MM.1S (cell line): ENCODE measurements at regions not wholly inside any gene's neighbourhood (a gene's known extent, or its start where the extent isn't known, plus 50 kb on each side); places are given as distances from the start of the nearest gene placed in this dataset.

Experiments used
- DNase-seq: peaks from one replicate; pipeline ENCODE4 v3.0.0-alpha.2; 2015
- H2AFZ ChIP-seq: fragments of 300-600 bp; sonication (generic); 2 replicates; pipeline ENCODE4 v1.6.0; 2016; ENCODE audit warnings: antibody characterized with exemption, low read length
- H3F3A ChIP-seq: fragments of 300-600 bp; sonication (generic); 2 replicates; pipeline ENCODE4 v1.6.1; 2016; ENCODE audit warnings: mild to moderate bottlenecking, antibody characterized with exemption, low read length, moderate library complexity, mixed read lengths; ENCODE audit not compliant: insufficient read depth
- H3K27ac ChIP-seq: fragments of 300-600 bp; sonication (generic); 2 replicates; pipeline ENCODE4 v1.5.1; 2016; ENCODE audit warnings: mild to moderate bottlenecking, low read length
- H3K27me3 ChIP-seq: fragments of 300-600 bp; sonication (generic); replicated peaks from 2 replicates; pipeline ENCODE4 v1.6.0; 2016; ENCODE audit warnings: low read length; ENCODE audit not compliant: insufficient read depth
- H3K36me3 ChIP-seq: fragments of 300-600 bp; sonication (generic); replicated peaks from 2 replicates; pipeline ENCODE4 v1.6.1; 2016; ENCODE audit warnings: mild to moderate bottlenecking, low read length, mixed read lengths; ENCODE audit not compliant: insufficient read depth
- H3K4me1 ChIP-seq: fragments of 300-600 bp; sonication (generic); 2 replicates; pipeline ENCODE4 v1.6.1; 2016; ENCODE audit warnings: low read length, mixed read lengths
- H3K4me2 ChIP-seq: fragments of 300-600 bp; sonication (generic); 2 replicates; pipeline ENCODE4 v1.6.0; 2016; ENCODE audit warnings: low read depth, low read length
- H3K4me3 ChIP-seq: fragments of 300-600 bp; sonication (generic); 2 replicates; pipeline ENCODE4 v1.5.1; 2016; ENCODE audit warnings: low read length, mixed read lengths
- H3K79me2 ChIP-seq: fragments of 300-600 bp; sonication (generic); 2 replicates; pipeline ENCODE4 v1.6.1; 2016; ENCODE audit warnings: mixed run types, low read length, mixed read lengths
- H3K9ac ChIP-seq: fragments of 300-600 bp; sonication (generic); 2 replicates; pipeline ENCODE4 v1.6.1; 2016; ENCODE audit warnings: low read length, mixed read lengths
- H3K9me2 ChIP-seq: fragments of 300-600 bp; sonication (generic); replicated peaks from 2 replicates; pipeline ENCODE4 v1.6.1; 2016; ENCODE audit warnings: mild to moderate bottlenecking, low read length, mixed read lengths; ENCODE audit not compliant: insufficient read depth
- H3K9me3 ChIP-seq: fragments of 300-600 bp; sonication (generic); replicated peaks from 2 replicates; pipeline ENCODE4 v1.6.1; 2016; ENCODE audit warnings: mild to moderate bottlenecking, low read length, mixed read lengths; ENCODE audit not compliant: insufficient read depth
- H4K20me1 ChIP-seq: fragments of 300-600 bp; sonication (generic); 2 replicates; pipeline ENCODE4 v1.6.1; 2016; ENCODE audit warnings: mild to moderate bottlenecking, low read length, moderate library complexity, mixed read lengths; ENCODE audit not compliant: insufficient read depth
- EZH2 ChIP-seq: fragments of 300-600 bp; sonication (generic); optimal IDR thresholded peaks from 2 replicates; pipeline ENCODE3; 2017; ENCODE audit warnings: low read depth, mild to moderate bottlenecking, antibody characterized with exemption, low read length, mixed read lengths
- EZH2phosphoT487 ChIP-seq: fragments of 300-600 bp; sonication (generic); IDR thresholded peaks from 2 replicates; pipeline ENCODE4 v1.6.1; 2018; ENCODE audit warnings: antibody characterized with exemption, low read length
- TF ChIP-seq, protein P1 (sequence below): fragments of 300-600 bp; sonication (generic); IDR thresholded peaks from 2 replicates; pipeline ENCODE4 v1.5.1; 2016; ENCODE audit warnings: antibody characterized with exemption, low read length, mixed read lengths

DNA sequence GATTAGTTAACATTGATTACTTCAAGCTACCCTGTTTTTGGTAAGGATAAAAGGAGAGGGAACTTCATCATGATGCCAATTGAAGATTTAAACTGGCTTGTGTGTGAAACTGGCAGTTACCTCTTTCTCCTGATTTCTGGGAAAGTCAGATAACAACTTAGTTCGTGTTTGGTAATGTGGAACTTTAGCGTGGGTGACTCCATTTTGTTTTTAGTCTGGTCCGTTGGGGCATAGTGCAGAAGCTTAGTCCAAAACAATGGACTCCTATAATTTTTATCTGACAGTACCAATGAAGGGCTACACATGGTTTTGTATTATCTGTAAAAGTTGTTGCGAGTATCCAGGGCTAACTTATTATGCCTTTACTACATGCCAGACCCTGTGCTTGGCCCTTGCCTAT lies 294.9 kb downstream of the GUCY2F start:
- no peaks in the 10 kb centered on the region for H3K9me2 ChIP-seq
- H3K4me2 ChIP-seq = no peak overlapping the region
- no peaks in the 10 kb centered on the region for H4K20me1 ChIP-seq
- no peak for DNase-seq
- no peak overlapping the region for H3K27ac ChIP-seq
- no peak overlapping the region for H3K4me3 ChIP-seq
- H2AFZ ChIP-seq = no peak overlapping the region
- H3K9ac ChIP-seq = no peak overlapping the region
- no peaks in the 10 kb centered on the region for H3K36me3 ChIP-seq
- H3F3A ChIP-seq = no peaks in the 10 kb centered on the region
- no peaks in the 10 kb centered on the region for H3K9me3 ChIP-seq
- no peaks in the 10 kb centered on the region for H3K4me1 ChIP-seq
- TF ChIP-seq EZH2 (no peak), EZH2phosphoT487 (no peak)
- TF ChIP-seq, protein P1, sequence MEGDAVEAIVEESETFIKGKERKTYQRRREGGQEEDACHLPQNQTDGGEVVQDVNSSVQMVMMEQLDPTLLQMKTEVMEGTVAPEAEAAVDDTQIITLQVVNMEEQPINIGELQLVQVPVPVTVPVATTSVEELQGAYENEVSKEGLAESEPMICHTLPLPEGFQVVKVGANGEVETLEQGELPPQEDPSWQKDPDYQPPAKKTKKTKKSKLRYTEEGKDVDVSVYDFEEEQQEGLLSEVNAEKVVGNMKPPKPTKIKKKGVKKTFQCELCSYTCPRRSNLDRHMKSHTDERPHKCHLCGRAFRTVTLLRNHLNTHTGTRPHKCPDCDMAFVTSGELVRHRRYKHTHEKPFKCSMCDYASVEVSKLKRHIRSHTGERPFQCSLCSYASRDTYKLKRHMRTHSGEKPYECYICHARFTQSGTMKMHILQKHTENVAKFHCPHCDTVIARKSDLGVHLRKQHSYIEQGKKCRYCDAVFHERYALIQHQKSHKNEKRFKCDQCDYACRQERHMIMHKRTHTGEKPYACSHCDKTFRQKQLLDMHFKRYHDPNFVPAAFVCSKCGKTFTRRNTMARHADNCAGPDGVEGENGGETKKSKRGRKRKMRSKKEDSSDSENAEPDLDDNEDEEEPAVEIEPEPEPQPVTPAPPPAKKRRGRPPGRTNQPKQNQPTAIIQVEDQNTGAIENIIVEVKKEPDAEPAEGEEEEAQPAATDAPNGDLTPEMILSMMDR = no peak
- no peaks in the 10 kb centered on the region for H3K27me3 ChIP-seq
- no peaks in the 10 kb centered on the region for H3K79me2 ChIP-seq

DNA sequence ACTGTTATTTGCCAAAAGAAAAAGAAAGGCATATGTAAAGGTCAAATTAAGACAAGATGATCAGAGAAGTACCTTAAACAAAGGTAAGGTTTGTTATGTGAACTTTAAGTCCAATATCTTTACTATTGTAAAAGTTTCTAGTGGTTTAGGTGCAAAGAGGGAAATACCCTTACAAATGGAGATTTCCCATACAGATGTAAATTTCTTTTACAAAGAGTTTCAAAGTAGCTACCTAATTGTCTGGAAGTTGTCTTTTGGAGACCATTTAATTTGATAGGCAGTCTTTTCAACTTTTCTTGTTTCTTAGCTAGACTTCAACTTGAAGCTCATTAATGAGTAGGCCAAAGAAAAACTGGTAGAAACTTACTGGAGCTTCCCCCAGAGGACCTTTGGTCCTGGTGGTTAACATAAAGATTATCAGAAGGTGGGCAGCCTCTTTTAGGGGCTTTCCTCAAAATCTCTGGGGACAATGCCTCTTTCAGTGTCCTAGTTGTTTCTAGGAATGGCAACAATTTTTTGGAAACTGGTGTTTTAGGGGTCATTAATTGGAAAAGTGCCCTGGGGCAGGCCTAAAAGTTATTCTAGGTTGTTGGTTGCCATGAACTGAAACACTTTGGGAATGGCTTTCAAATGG lies 297.3 kb downstream of the GUCY2F start:
- H3K4me3 ChIP-seq = no peak overlapping the region
- H3K27me3 ChIP-seq = no peaks in the 10 kb centered on the region
- no peak overlapping the region for H3K27ac ChIP-seq
- H4K20me1 ChIP-seq = no peaks in the 10 kb centered on the region
- no peaks in the 10 kb centered on the region for H3K36me3 ChIP-seq
- no peaks in the 10 kb centered on the region for H3K9me3 ChIP-seq
- TF ChIP-seq, protein P1 = no peak
- TF ChIP-seq EZH2phosphoT487 = no peak
- TF ChIP-seq EZH2 = no peak
- no peak overlapping the region for H3K4me2 ChIP-seq
- no peaks in the 10 kb centered on the region for H3K4me1 ChIP-seq
- no peaks in the 10 kb centered on the region for H3F3A ChIP-seq
- no peak for DNase-seq
- no peaks in the 10 kb centered on the region for H3K9me2 ChIP-seq
- H3K79me2 ChIP-seq = no peaks in the 10 kb centered on the region
- no peak overlapping the region for H3K9ac ChIP-seq
- H2AFZ ChIP-seq = no peak overlapping the region

DNA sequence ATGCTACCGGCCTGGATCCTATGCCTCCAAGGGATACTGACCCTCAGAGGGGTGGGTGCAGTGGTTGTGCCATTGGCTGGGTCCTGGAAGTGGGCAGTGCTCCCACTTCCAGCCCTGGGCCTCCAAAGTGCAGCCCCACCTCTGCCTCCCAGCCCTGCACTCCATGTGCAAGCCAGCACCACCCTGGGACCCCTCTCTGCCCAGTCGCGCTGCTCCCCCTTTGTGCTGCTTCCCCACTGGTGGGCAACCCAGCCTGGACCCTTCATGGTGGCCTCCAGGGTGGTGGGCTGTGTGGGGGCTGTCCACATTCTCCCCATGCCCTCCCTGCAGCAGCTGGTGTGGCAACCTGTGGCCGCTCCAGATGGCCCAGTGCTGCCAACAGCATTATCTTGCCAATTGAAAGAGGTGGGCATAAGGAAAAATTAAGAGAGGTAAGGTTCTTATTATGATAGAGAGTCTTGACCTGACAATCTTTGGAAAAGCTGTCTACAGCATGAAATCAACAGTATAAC lies 309.7 kb downstream of the GUCY2F start:
- no peak overlapping the region for H3K4me2 ChIP-seq
- no peaks in the 10 kb centered on the region for H3F3A ChIP-seq
- no peaks in the 10 kb centered on the region for H4K20me1 ChIP-seq
- TF ChIP-seq EZH2phosphoT487 (no peak), EZH2 (no peak)
- TF ChIP-seq, protein P1 = no peak
- no peak for DNase-seq
- no peaks in the 10 kb centered on the region for H3K4me1 ChIP-seq
- no peak overlapping the region for H3K9ac ChIP-seq
- H3K36me3 ChIP-seq = no peaks in the 10 kb centered on the region
- no peak overlapping the region for H3K4me3 ChIP-seq
- H3K79me2 ChIP-seq = no peaks in the 10 kb centered on the region
- H3K9me3 ChIP-seq = no peaks in the 10 kb centered on the region
- no peaks in the 10 kb centered on the region for H3K27me3 ChIP-seq
- no peaks in the 10 kb centered on the region for H3K9me2 ChIP-seq
- H2AFZ ChIP-seq = no peak overlapping the region
- no peak overlapping the region for H3K27ac ChIP-seq
